Common myeloid progenitor, CD34-positive (primary cell): ENCODE measurements at regions not wholly inside any gene's neighbourhood (a gene's known extent, or its start where the extent isn't known, plus 50 kb on each side); places are given as distances from the start of the nearest gene placed in this dataset.
"Not testable (repeated sequence)": the region's sequence is repeated elsewhere in the genome, so short reads cannot be mapped to it uniquely, and the experiment has no call there.

Experiments
- CTCF ChIA-PET: fragments of 350-600 bp; sonication (Branson Sonifier 250); formaldehyde crosslinking; loops from one replicate; lab custom pipeline; 2021; ENCODE audit warnings: antibody characterized with exemption; lab: Charles Lee
- POLR2A ChIA-PET: fragments of 350-600 bp; sonication (Branson Sonifier 250); formaldehyde crosslinking; loops from one replicate; lab custom pipeline; 2021; ENCODE audit warnings: antibody characterized with exemption; lab: Charles Lee
- DNase-seq, 3 donors: peaks; one replicate each; pipeline versions ENCODE4 v3.0.0 to v3.0.0-alpha.2; 2013
- H3K27ac ChIP-seq, 2 experiments: 1 replicate in 1 of 2; 2 replicates in 1 of 2; pipeline ENCODE4 v1.7.0; 2013; ENCODE audit warnings: inconsistent platforms in 2 of 2, low read length in 2 of 2, mild to moderate bottlenecking in 2 of 2, low read depth in 1 of 2, moderate library complexity in 1 of 2; ENCODE audit not compliant: severe bottlenecking in 2 of 2, insufficient read depth in 1 of 2, poor library complexity in 1 of 2
- H3K27me3 ChIP-seq, 5 experiments: replicated peaks in 2 of 5; 1 replicate in 3 of 5; 2 replicates in 2 of 5; pipeline versions ENCODE4 v1.6.1 to v1.7.0; 2013; ENCODE audit warnings: low read length in 4 of 5, mild to moderate bottlenecking in 2 of 5, moderate library complexity in 2 of 5, inconsistent platforms in 1 of 5; ENCODE audit not compliant: insufficient read depth in 5 of 5, control insufficient read depth in 4 of 5
- H3K36me3 ChIP-seq, 4 experiments: 1 replicate in 2 of 4; 2 replicates in 2 of 4; pipeline versions ENCODE4 v1.6.1 to v1.7.0; 2013; ENCODE audit warnings: low read length in 3 of 4, control low read depth in 1 of 4, mild to moderate bottlenecking in 1 of 4; ENCODE audit not compliant: control insufficient read depth in 4 of 4, insufficient read depth in 4 of 4
- H3K4me1 ChIP-seq, 4 experiments: 1 replicate in 3 of 4; 2 replicates in 1 of 4; pipeline versions ENCODE4 v1.6.1 to v1.7.1; 2013; ENCODE audit warnings: low read length in 3 of 4, mild to moderate bottlenecking in 3 of 4, control low read depth in 1 of 4, inconsistent platforms in 1 of 4, moderate library complexity in 1 of 4; ENCODE audit not compliant: control insufficient read depth in 4 of 4, insufficient read depth in 4 of 4; ENCODE audit errors: control extremely low read depth in 1 of 4
- H3K4me3 ChIP-seq, 7 experiments: 1 replicate in 4 of 7; 2 replicates in 3 of 7; pipeline versions ENCODE4 v1.5.1 to v1.7.0; 2013; ENCODE audit warnings: mild to moderate bottlenecking in 7 of 7, low read length in 6 of 7, moderate library complexity in 6 of 7, inconsistent platforms in 2 of 7, low read depth in 2 of 7, control low read depth in 1 of 7; ENCODE audit not compliant: insufficient read depth in 4 of 7, control insufficient read depth in 1 of 7; ENCODE audit errors: extremely low read depth in 1 of 7
- H3K9me3 ChIP-seq, 5 experiments: 1 replicate in 4 of 5; 2 replicates in 1 of 5; pipeline versions ENCODE4 v1.6.1 to v1.7.1; 2013; ENCODE audit warnings: low read length in 4 of 5, mild to moderate bottlenecking in 2 of 5, inconsistent platforms in 1 of 5, low read depth in 1 of 5, moderate library complexity in 1 of 5; ENCODE audit not compliant: control insufficient read depth in 4 of 5, insufficient read depth in 2 of 5; ENCODE audit errors: control extremely low read depth in 1 of 5
- WGBS: methylation state at CpG from one replicate; pipeline ENCODE4 v1.1.5; 2013; ENCODE audit not compliant: insufficient coverage; 5-methylcytosine and 5-hydroxymethylcytosine counted together

- Histone ChIP-seq H3K27ac (no peak overlapping the region), H3K4me3 (no peak overlapping the region), H3K27me3 (no peaks in the 10 kb centered on the region), H3K9me3 (no peaks in the 10 kb centered on the region), H3K36me3 (no peaks in the 10 kb centered on the region), H3K4me1 (no peaks in the 10 kb centered on the region)
- CTCF ChIA-PET = no interaction called here
- POLR2A ChIA-PET = no interaction called here
- 50% methylated on average over 2 of the region's 2 CpGs for WGBS
- DNase-seq = no peak
Observed at GRCh38 chr7:124247691-124248090, 214.8 kb upstream of the TMEM229A start.

GRCh38 chr7:124246262-124246863, 213.5 kb upstream of the TMEM229A start:
- Histone ChIP-seq H3K9me3 (no peaks in the 10 kb centered on the region), H3K27ac (no peak overlapping the region), H3K4me3 (no peak overlapping the region), H3K27me3 (no peaks in the 10 kb centered on the region), H3K4me1 (no peaks in the 10 kb centered on the region), H3K36me3 (no peaks in the 10 kb centered on the region)
- POLR2A ChIA-PET = no interaction called here
- WGBS = 83% methylated on average over 1 of the region's 2 CpGs
- CTCF ChIA-PET = no interaction called here
- DNase-seq = no peak

- H3K27ac ChIP-seq, H3K4me1 ChIP-seq, CTCF ChIA-PET, DNase-seq, H3K4me3 ChIP-seq, H3K36me3 ChIP-seq, H3K9me3 ChIP-seq, POLR2A ChIA-PET, H3K27me3 ChIP-seq: not testable (repeated sequence)
Observed at GRCh38 chr7:124244469-124244868, 211.6 kb upstream of the TMEM229A start.

- ChIA-PET POLR2A (no interaction called here), CTCF (no interaction called here)
- Histone ChIP-seq H3K4me1 (no peaks in the 10 kb centered on the region), H3K27ac (no peak overlapping the region), H3K4me3 (no peak overlapping the region), H3K9me3 (no peaks in the 10 kb centered on the region), H3K36me3 (no peaks in the 10 kb centered on the region), H3K27me3 (no peaks in the 10 kb centered on the region)
- WGBS = no CpG with 5 or more reads among the region's 3 CpGs
- DNase-seq = no peak
Observed at GRCh38 chr7:124219681-124220080, 186.8 kb upstream of the TMEM229A start.

- H3K4me1 ChIP-seq = no peaks in the 10 kb centered on the region
- ChIA-PET CTCF (interaction anchor here (0.7 kb wide), 1 partner anchor 10 kb away, joined by 3 read pairs; no protein-coding TSS in a partner anchor), POLR2A (no interaction called here)
- H3K27ac ChIP-seq = no peak overlapping the region
- H3K36me3 ChIP-seq = no peaks in the 10 kb centered on the region
- H3K27me3 ChIP-seq = no peaks in the 10 kb centered on the region
- DNase-seq = no peak
- H3K4me3 ChIP-seq = no peak overlapping the region
- H3K9me3 ChIP-seq = no peaks in the 10 kb centered on the region
- WGBS = no CpG with 5 or more reads among the region's 2 CpGs
Observed at GRCh38 chr7:124208642-124209041, 175.8 kb upstream of the TMEM229A start.

GRCh38 chr7:124208173-124208572, 175.3 kb upstream of the TMEM229A start:
- DNase-seq = no peak
- Histone ChIP-seq H3K4me3 (no peak overlapping the region), H3K4me1 (no peaks in the 10 kb centered on the region), H3K27me3 (no peaks in the 10 kb centered on the region), H3K9me3 (no peaks in the 10 kb centered on the region), H3K36me3 (no peaks in the 10 kb centered on the region), H3K27ac (no peak overlapping the region)
- no CpG with 5 or more reads among the region's 2 CpGs for WGBS
- POLR2A ChIA-PET = no interaction called here
- CTCF ChIA-PET = interaction anchor here (0.7 kb wide), 1 partner anchor 11 kb away, joined by 3 read pairs; no protein-coding TSS in a partner anchor

- no peak overlapping the region for H3K4me3 ChIP-seq
- ChIA-PET CTCF (no interaction called here), POLR2A (no interaction called here)
- no peaks in the 10 kb centered on the region for H3K4me1 ChIP-seq
- no peaks in the 10 kb centered on the region for H3K9me3 ChIP-seq
- DNase-seq = no peak
- no CpG with 5 or more reads among the region's 1 CpG for WGBS
- H3K27me3 ChIP-seq = no peaks in the 10 kb centered on the region
- H3K27ac ChIP-seq = no peak overlapping the region
- no peaks in the 10 kb centered on the region for H3K36me3 ChIP-seq
Observed at GRCh38 chr7:124205526-124205925, 172.7 kb upstream of the TMEM229A start.
